Stimulated activated CD4-positive, alpha-beta T cell treated with anti-CD3 and anti-CD28 coated beads, Interleukin-15, amount 100 ng/mL, for 1 hour (primary cell): ENCODE measurements at regions not wholly inside any gene's neighbourhood (a gene's known extent, or its start where the extent isn't known, plus 50 kb on each side); places are given as distances from the start of the nearest gene placed in this dataset.
"Not testable (repeated sequence)": the region's sequence is repeated elsewhere in the genome, so short reads cannot be mapped to it uniquely, and the experiment has no call there.

Experiments
- DNase-seq, 2 donors: peaks; one replicate each; pipeline ENCODE4 v3.0.0-alpha.2; 2020; ENCODE audit warnings: low read depth in 1 of 2, low spot score in 1 of 2

- DNase-seq, result no peak
Measured at GRCh38 chr17:5943982-5944381, 126.2 kb upstream of the WSCD1 start.

- DNase-seq, result no peak
Measured at GRCh38 chr17:5947701-5948180, 122.4 kb upstream of the WSCD1 start.

- no peak for DNase-seq
Measured at GRCh38 chr17:5948811-5949210, 121.4 kb upstream of the WSCD1 start.

- no peak for DNase-seq
Measured at GRCh38 chr17:5950878-5951277, 119.3 kb upstream of the WSCD1 start.

- no peak for DNase-seq
Measured at GRCh38 chr17:5951912-5952311, 118.3 kb upstream of the WSCD1 start.

- DNase-seq, result no peak
Measured at GRCh38 chr17:5952518-5952917, 117.7 kb upstream of the WSCD1 start.

GRCh38 chr17:5955764-5956163 lies 114.4 kb upstream of the WSCD1 start:
- no peak for DNase-seq

- DNase-seq, result no peak
Measured at GRCh38 chr17:5958850-5959249, 111.3 kb upstream of the WSCD1 start.

- no peak for DNase-seq
Measured at GRCh38 chr17:5962371-5962770, 107.8 kb upstream of the WSCD1 start.

GRCh38 chr17:5971969-5972368 lies 98.2 kb upstream of the WSCD1 start:
- DNase-seq, result no peak

- no peak for DNase-seq
Measured at GRCh38 chr17:5973410-5973809, 96.8 kb upstream of the WSCD1 start.

- DNase-seq, result no peak
Measured at GRCh38 chr17:5975661-5976060, 94.5 kb upstream of the WSCD1 start.

GRCh38 chr17:5976251-5976650 lies 93.9 kb upstream of the WSCD1 start:
- DNase-seq, result no peak

- DNase-seq, result no peak
Measured at GRCh38 chr17:5978496-5978895, 91.7 kb upstream of the WSCD1 start.

- no peak for DNase-seq
Measured at GRCh38 chr17:5980941-5981340, 89.2 kb upstream of the WSCD1 start.

GRCh38 chr17:5986644-5987043 lies 83.5 kb upstream of the WSCD1 start:
- DNase-seq, result no peak

- DNase-seq, result no peak
Measured at GRCh38 chr17:6000426-6000825, 69.8 kb upstream of the WSCD1 start.

- not testable (repeated sequence) for DNase-seq
Measured at GRCh38 chr17:6003221-6003620, 67.0 kb upstream of the WSCD1 start.

GRCh38 chr17:6005939-6006338 lies 64.2 kb upstream of the WSCD1 start:
- no peak for DNase-seq

GRCh38 chr17:6011206-6011605 lies 59.0 kb upstream of the WSCD1 start:
- no peak for DNase-seq

GRCh38 chr17:6018788-6019187 lies 51.4 kb upstream of the WSCD1 start:
- no peak for DNase-seq

- no peak for DNase-seq
Measured at GRCh38 chr17:6019959-6020358, 50.2 kb upstream of the WSCD1 start.

- DNase-seq, result no peak
Measured at GRCh38 chr17:6020376-6021010, 49.7 kb upstream of the WSCD1 start.
